ENCODE measurements at regions not wholly inside any gene's neighbourhood (a gene's known extent, or its start where the extent isn't known, plus 50 kb on each side); places are given as distances from the start of the nearest gene placed in this dataset.

- TF ChIP-seq CTCF (IDR thresholded peaks at IDR 0.05; ENCODE audit: poor library complexity, severe bottlenecking) (no peak), RAD21 (conservative IDR thresholded peaks at IDR 0.05) (no peak), POLR2AphosphoS5 (IDR thresholded peaks at IDR 0.05) (no peak), EZH2 (IDR thresholded peaks at IDR 0.05; ENCODE audit: borderline replicate concordance, insufficient read depth, low read length, poor library complexity, severe bottlenecking) (no peak), SMC3 (conservative IDR thresholded peaks at IDR 0.05; ENCODE audit: poor library complexity) (no peak), REST (IDR thresholded peaks at IDR 0.05; ENCODE audit: borderline replicate concordance) (no peak)
Observed at GRCh38 chr1:844472-845026, 79.2 kb upstream of the SAMD11 start.

Data from neural cell (in vitro differentiated cells).